Left ventricle myocardium inferior (tissue), 1 donor: ENCODE measurements at regions not wholly inside any gene's neighbourhood (a gene's known extent, or its start where the extent isn't known, plus 50 kb on each side); places are given as distances from the start of the nearest gene placed in this dataset.

ENCODE experiments used
- DNase-seq: peaks from one replicate; pipeline ENCODE4 v3.0.0-alpha.2; 2020
- H3K27ac ChIP-seq: fragments of 200-600 bp; replicated peaks from 2 replicates; pipeline ENCODE4 v1.8.0; 2021
- H3K27me3 ChIP-seq: fragments of 200-600 bp; 2 replicates; pipeline ENCODE4 v1.8.0; 2021; ENCODE audit warnings: low read depth
- H3K36me3 ChIP-seq: fragments of 200-600 bp; 2 replicates; pipeline ENCODE4 v1.8.0; 2021
- H3K4me1 ChIP-seq: fragments of 200-600 bp; 2 replicates; pipeline ENCODE4 v1.8.0; 2021
- H3K4me3 ChIP-seq: fragments of 200-600 bp; 2 replicates; pipeline ENCODE4 v1.8.0; 2021; ENCODE audit warnings: mild to moderate bottlenecking, moderate library complexity
- H3K9me3 ChIP-seq: fragments of 200-600 bp; replicated peaks from 2 replicates; pipeline ENCODE4 v1.8.0; 2021
- intact Hi-C: fragments of 100-400 bp; cut with micrococcal nuclease; formaldehyde crosslinking; loops from one replicate; pipeline ENCODE4 v1.11.0; 2022
- TF ChIP-seq, protein P1 (sequence below): fragments of 200-600 bp; IDR thresholded peaks from 2 replicates; pipeline ENCODE4 v1.8.0; 2021; ENCODE audit warnings: antibody characterized with exemption, mild to moderate bottlenecking, borderline replicate concordance
- donor health status: DM: no; HTN: yes; CAD: no; lungs with severe emphysema.

DNA sequence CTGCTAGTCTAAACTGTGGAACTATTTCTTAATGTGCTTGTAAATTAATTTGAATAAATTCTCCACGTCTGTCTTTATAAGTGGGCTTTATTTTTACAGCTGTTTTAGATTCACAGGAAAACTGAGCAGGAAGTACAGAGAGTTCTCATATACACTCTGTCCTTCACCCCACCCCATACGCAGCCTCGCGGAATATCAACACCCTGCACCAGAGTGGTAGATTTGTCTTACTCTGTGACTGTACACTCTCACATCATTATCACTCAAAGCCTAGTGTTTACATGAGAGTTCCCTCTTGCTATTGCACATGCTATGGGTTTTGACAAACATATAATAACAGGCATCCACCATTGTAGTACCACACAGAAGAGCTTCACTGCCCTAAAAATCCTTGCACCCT lies 179.7 kb upstream of the DAB2 start:
- intact Hi-C loops, result no loop called here
- DNase-seq, result no peak
- Histone ChIP-seq H3K36me3 (no peaks in the 10 kb centered on the region), H3K9me3 (no peaks in the 10 kb centered on the region), H3K4me1 (no peaks in the 10 kb centered on the region), H3K27me3 (no peaks in the 10 kb centered on the region), H3K27ac (no peak overlapping the region), H3K4me3 (no peak overlapping the region)
- TF ChIP-seq, protein P1, sequence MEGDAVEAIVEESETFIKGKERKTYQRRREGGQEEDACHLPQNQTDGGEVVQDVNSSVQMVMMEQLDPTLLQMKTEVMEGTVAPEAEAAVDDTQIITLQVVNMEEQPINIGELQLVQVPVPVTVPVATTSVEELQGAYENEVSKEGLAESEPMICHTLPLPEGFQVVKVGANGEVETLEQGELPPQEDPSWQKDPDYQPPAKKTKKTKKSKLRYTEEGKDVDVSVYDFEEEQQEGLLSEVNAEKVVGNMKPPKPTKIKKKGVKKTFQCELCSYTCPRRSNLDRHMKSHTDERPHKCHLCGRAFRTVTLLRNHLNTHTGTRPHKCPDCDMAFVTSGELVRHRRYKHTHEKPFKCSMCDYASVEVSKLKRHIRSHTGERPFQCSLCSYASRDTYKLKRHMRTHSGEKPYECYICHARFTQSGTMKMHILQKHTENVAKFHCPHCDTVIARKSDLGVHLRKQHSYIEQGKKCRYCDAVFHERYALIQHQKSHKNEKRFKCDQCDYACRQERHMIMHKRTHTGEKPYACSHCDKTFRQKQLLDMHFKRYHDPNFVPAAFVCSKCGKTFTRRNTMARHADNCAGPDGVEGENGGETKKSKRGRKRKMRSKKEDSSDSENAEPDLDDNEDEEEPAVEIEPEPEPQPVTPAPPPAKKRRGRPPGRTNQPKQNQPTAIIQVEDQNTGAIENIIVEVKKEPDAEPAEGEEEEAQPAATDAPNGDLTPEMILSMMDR, result no peak

GRCh38 chr5:39599721-39600431 lies 175.1 kb upstream of the DAB2 start:
- H3K27me3 ChIP-seq, result peaks cover 13% of the 10 kb centered on the region
- intact Hi-C loops, result no loop called here
- H3K9me3 ChIP-seq, result peaks cover 8% of the 10 kb centered on the region
- no peak overlapping the region for H3K27ac ChIP-seq
- no peak for DNase-seq
- H3K4me3 ChIP-seq, result no peak overlapping the region
- TF ChIP-seq, protein P1, result peak; percentile 56
- H3K36me3 ChIP-seq, result no peaks in the 10 kb centered on the region
- no peaks in the 10 kb centered on the region for H3K4me1 ChIP-seq

DNA sequence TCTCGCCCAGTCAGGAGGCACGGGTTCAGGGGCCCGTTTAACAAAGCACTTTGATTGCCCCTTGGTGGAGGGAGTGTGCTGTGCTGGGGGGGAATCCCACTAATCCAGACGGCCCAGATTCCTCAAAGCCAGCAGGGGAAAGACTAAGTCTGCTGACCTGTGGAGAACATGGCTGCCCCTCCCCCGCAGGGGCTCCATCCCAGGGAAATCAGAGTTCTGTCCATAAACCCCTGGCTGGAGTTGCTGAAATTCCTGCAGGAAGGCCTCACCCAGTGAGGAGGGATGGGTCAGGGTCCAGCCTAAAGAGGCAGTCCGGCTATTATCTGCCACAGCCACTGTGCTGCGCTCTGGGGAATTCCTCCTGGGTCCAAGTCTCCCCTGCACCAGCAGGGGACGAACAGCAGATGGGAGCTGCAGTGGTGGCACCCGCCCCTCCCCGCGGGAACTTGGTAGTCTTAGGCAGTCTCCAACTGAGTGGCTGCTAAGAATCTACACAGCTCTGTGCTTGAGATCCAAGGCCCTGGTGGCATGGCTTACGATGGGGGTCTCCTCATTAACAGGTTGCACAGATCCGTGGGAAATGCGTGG lies 174.0 kb upstream of the DAB2 start:
- no peak for DNase-seq
- Histone ChIP-seq H3K4me3 (no peak overlapping the region), H3K27me3 (peaks cover 13% of the 10 kb centered on the region), H3K9me3 (peaks cover 8% of the 10 kb centered on the region), H3K27ac (no peak overlapping the region), H3K36me3 (no peaks in the 10 kb centered on the region), H3K4me1 (no peaks in the 10 kb centered on the region)
- TF ChIP-seq, protein P1, result no peak
- intact Hi-C loops, result no loop called here

GRCh38 chr5:39588179-39588578 lies 163.4 kb upstream of the DAB2 start:
- DNase-seq, result no peak
- H3K27ac ChIP-seq, result no peak overlapping the region
- peaks cover under 1% of the 10 kb centered on the region for H3K9me3 ChIP-seq
- H3K4me3 ChIP-seq, result no peak overlapping the region
- no peaks in the 10 kb centered on the region for H3K4me1 ChIP-seq
- peaks cover 38% of the 10 kb centered on the region for H3K27me3 ChIP-seq
- TF ChIP-seq, protein P1, result no peak
- no peaks in the 10 kb centered on the region for H3K36me3 ChIP-seq
- intact Hi-C loops, result no loop called here

DNA sequence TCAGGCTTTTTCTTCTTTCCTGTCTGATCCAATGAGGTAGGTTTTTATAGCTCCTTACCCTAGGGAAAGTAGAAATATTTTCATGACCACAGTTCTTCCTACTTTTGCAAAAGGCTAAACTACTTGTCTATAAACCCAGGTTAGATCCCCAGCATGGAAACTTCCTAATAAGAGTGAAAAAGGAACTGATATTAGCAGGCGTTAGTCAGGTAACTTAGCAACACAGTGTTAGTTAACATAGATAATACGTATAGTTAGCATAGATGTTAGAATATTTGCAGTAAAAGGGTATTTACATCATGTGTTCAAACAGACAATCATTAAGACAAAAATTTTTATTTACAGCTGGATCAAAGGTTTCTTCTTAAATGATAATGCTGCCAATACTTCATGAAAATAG lies 162.9 kb upstream of the DAB2 start:
- H3K9me3 ChIP-seq, result no peaks in the 10 kb centered on the region
- H3K27ac ChIP-seq, result no peak overlapping the region
- intact Hi-C loops, result no loop called here
- no peaks in the 10 kb centered on the region for H3K4me1 ChIP-seq
- no peaks in the 10 kb centered on the region for H3K36me3 ChIP-seq
- no peak overlapping the region for H3K4me3 ChIP-seq
- DNase-seq, result no peak
- peaks cover 38% of the 10 kb centered on the region for H3K27me3 ChIP-seq
- TF ChIP-seq, protein P1, result no peak
